ENCODE measurements at regions not wholly inside any gene's neighbourhood (a gene's known extent, or its start where the extent isn't known, plus 50 kb on each side); places are given as distances from the start of the nearest gene placed in this dataset.

DNA sequence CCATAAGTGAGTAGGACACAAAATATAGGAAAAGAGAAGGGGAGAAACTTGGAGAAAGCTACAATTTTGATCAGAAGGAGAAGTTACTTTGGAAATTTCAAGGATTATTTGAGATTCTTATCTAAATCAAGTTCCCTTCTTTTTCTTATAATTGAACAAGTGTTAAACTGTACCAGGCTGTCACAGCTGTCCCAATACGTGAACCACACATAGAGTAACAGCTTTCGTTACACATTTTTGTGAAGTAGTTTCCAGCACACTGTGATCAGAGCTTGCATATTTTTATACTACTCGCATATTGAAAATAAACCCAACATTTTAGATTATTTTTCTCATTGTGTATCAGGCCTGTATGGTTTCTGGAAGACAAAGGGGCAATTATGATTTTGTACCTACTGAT lies 412.8 kb upstream of the PSMD7 start:
- Mint-ChIP-seq H3K4me1 (no peaks in the 10 kb centered on the region), H3K9me3 (peaks cover 0 to under 1% (median 0%) of the 10 kb centered on the region in 8 donors), H3K36me3 (no peaks in the 10 kb centered on the region), H3K4me3 (no peak overlapping the region), H3K27ac (no peak overlapping the region), H3K27me3 (peaks cover 8 to 13% of the 10 kb centered on the region in 2 donors)
- intact Hi-C loops (cut with micrococcal nuclease): no loop called here
- CTCF ChIA-PET (ENCODE audit: partially characterized antibody): no interaction called here
- no peaks in the 10 kb centered on the region for H3K27me3 ChIP-seq (ENCODE audit: insufficient read depth, low read length)
- H3K27ac ChIP-seq (ENCODE audit: low read depth, low read length): no peak overlapping the region
- POLR2A ChIA-PET (ENCODE audit: partially characterized antibody): no interaction called here
- no peaks in the 10 kb centered on the region for H3K36me3 ChIP-seq (ENCODE audit: insufficient read depth, low read length)
- H3K4me3 ChIP-seq (ENCODE audit: low read length in 2 of 2): no peak overlapping the region
- H3K9me3 ChIP-seq (ENCODE audit: control insufficient read depth in 1 of 2, low read length in 2 of 2): no peaks in the 10 kb centered on the region
- no peak for DNase-seq
- no peaks in the 10 kb centered on the region for H3K4me1 ChIP-seq (ENCODE audit: insufficient read depth, low read length)

DNA sequence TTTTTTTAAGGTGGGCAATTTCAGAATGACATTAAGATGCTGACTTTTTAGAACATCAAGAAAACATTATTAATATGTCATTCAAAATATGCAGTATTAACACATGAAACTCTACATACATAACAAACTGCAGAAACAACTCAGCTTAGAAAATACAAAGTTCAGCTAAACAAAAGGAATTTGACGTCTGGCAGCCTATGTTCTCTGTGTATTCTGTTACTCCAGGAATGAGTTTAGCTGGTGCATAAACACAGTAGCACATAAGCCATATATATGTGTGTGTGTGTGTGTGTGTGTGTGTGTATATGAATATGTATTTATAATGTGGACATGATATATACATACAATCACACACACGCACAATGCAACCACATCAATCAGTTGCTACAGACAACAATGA lies 413.5 kb upstream of the PSMD7 start:
- Mint-ChIP-seq H3K9me3 (no peaks in the 10 kb centered on the region), H3K36me3 (no peaks in the 10 kb centered on the region), H3K4me1 (no peaks in the 10 kb centered on the region), H3K27ac (no peak overlapping the region), H3K27me3 (peaks cover 6 to 12% of the 10 kb centered on the region in 2 donors), H3K4me3 (no peak overlapping the region)
- H3K27ac ChIP-seq (ENCODE audit: low read depth, low read length): no peak overlapping the region
- DNase-seq: no peak
- no peaks in the 10 kb centered on the region for H3K9me3 ChIP-seq (ENCODE audit: control insufficient read depth in 1 of 2, low read length in 2 of 2)
- POLR2A ChIA-PET (ENCODE audit: partially characterized antibody): no interaction called here
- no peak overlapping the region for H3K4me3 ChIP-seq (ENCODE audit: low read length in 2 of 2)
- no peaks in the 10 kb centered on the region for H3K36me3 ChIP-seq (ENCODE audit: insufficient read depth, low read length)
- H3K4me1 ChIP-seq (ENCODE audit: insufficient read depth, low read length): no peaks in the 10 kb centered on the region
- CTCF ChIA-PET (ENCODE audit: partially characterized antibody): no interaction called here
- intact Hi-C loops (cut with micrococcal nuclease): no loop called here
- no peaks in the 10 kb centered on the region for H3K27me3 ChIP-seq (ENCODE audit: insufficient read depth, low read length)

DNA sequence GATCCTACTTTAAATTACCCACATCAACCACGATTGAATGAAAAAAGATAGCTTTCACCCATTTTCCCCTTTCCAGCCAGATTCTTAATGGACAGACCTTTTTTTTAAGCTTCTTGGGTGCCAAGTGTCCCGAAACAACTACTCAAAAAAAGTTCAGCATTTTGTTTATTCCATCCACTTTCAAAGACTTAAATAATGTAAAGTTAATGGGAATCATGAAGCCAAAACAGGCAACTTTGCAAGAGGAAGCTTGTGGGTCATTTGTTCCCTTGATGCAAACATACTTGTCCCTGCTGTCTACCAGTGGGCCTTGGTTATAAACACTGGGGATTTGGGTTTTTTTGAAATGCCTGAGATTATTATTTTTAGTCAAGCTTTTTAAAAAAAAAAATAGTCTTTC lies 414.0 kb upstream of the PSMD7 start:
- Mint-ChIP-seq H3K36me3 (no peaks in the 10 kb centered on the region), H3K27ac (no peak overlapping the region), H3K4me1 (no peaks in the 10 kb centered on the region), H3K9me3 (no peaks in the 10 kb centered on the region), H3K27me3 (peaks cover 6 to 8% of the 10 kb centered on the region in 2 donors), H3K4me3 (no peak overlapping the region)
- intact Hi-C loops (cut with micrococcal nuclease): no loop called here
- Histone ChIP-seq H3K27ac (ENCODE audit: low read depth, low read length) (no peak overlapping the region), H3K4me1 (ENCODE audit: insufficient read depth, low read length) (no peaks in the 10 kb centered on the region), H3K27me3 (ENCODE audit: insufficient read depth, low read length) (no peaks in the 10 kb centered on the region), H3K4me3 (ENCODE audit: low read length in 2 of 2) (no peak overlapping the region), H3K36me3 (ENCODE audit: insufficient read depth, low read length) (no peaks in the 10 kb centered on the region), H3K9me3 (ENCODE audit: control insufficient read depth in 1 of 2, low read length in 2 of 2) (no peaks in the 10 kb centered on the region)
- ChIA-PET CTCF (ENCODE audit: partially characterized antibody) (no interaction called here), POLR2A (ENCODE audit: partially characterized antibody) (no interaction called here)
- no peak for DNase-seq

DNA sequence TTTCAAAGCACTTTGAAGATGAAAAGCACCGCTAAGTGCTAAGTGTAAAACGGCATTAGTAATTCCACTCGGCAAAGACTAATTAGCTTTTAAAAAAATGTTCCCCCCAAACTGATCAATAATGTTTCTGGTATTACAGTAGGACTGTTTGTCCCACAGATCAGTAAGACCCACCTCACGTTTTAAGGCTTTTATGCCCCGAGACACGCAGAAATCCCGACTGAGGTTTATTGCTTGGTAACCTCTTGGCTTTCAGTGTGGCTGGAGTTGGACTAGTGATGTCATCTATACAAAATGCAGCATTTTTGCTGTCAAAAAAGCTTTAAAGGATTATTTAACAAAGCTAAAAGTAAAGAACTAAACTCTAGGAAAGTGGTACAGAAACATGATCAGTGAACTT lies 414.6 kb upstream of the PSMD7 start:
- Histone ChIP-seq H3K27ac (ENCODE audit: low read depth, low read length) (no peak overlapping the region), H3K36me3 (ENCODE audit: insufficient read depth, low read length) (no peaks in the 10 kb centered on the region), H3K9me3 (ENCODE audit: control insufficient read depth in 1 of 2, low read length in 2 of 2) (no peaks in the 10 kb centered on the region), H3K4me1 (ENCODE audit: insufficient read depth, low read length) (no peaks in the 10 kb centered on the region), H3K27me3 (ENCODE audit: insufficient read depth, low read length) (no peaks in the 10 kb centered on the region), H3K4me3 (ENCODE audit: low read length in 2 of 2) (no peak overlapping the region)
- H3K4me1 Mint-ChIP-seq: no peaks in the 10 kb centered on the region
- DNase-seq: no peak
- no peak overlapping the region for H3K4me3 Mint-ChIP-seq
- no peak overlapping the region for H3K27ac Mint-ChIP-seq
- ChIA-PET POLR2A (ENCODE audit: partially characterized antibody) (no interaction called here), CTCF (ENCODE audit: partially characterized antibody) (no interaction called here)
- H3K27me3 Mint-ChIP-seq: peaks cover 6% of the 10 kb centered on the region in 2 donors
- intact Hi-C loops (cut with micrococcal nuclease): no loop called here
- H3K9me3 Mint-ChIP-seq: no peaks in the 10 kb centered on the region
- no peaks in the 10 kb centered on the region for H3K36me3 Mint-ChIP-seq

DNA sequence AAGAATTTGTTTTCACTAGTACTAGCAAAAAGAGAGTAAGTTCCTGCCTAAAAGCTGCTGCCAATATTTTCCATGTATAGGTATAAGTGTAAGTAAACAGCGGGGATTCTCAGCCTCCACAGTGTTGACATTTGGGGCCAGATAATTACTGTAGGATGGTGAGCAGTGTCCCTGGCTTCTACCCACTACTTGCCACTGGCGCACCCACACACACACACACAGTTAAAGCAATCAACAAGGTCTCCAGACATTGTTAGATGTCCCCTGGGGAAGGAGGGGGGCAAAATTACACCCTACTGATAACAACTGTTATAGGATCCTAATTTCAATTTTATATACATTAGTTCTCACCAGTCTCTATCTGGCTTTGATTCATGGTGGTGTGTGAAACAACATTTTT lies 417.0 kb upstream of the PSMD7 start:
- no peaks in the 10 kb centered on the region for H3K36me3 ChIP-seq (ENCODE audit: insufficient read depth, low read length)
- H3K27ac Mint-ChIP-seq: no peak overlapping the region
- H3K4me1 ChIP-seq (ENCODE audit: insufficient read depth, low read length): no peaks in the 10 kb centered on the region
- no peaks in the 10 kb centered on the region for H3K4me1 Mint-ChIP-seq
- no peaks in the 10 kb centered on the region for H3K9me3 ChIP-seq (ENCODE audit: control insufficient read depth in 1 of 2, low read length in 2 of 2)
- H3K4me3 ChIP-seq (ENCODE audit: low read length in 2 of 2): no peak overlapping the region
- no peak overlapping the region for H3K4me3 Mint-ChIP-seq
- no peaks in the 10 kb centered on the region for H3K9me3 Mint-ChIP-seq
- H3K36me3 Mint-ChIP-seq: no peaks in the 10 kb centered on the region
- intact Hi-C loops (cut with micrococcal nuclease): loop anchor here (5.0 kb wide), 1 partner anchor 1752 kb away; no protein-coding TSS in a partner anchor
- CTCF ChIA-PET (ENCODE audit: partially characterized antibody): interaction anchor here (1.0 kb wide), 1 partner anchor 8 kb away, joined by 5 read pairs; no protein-coding TSS in a partner anchor
- POLR2A ChIA-PET (ENCODE audit: partially characterized antibody): no interaction called here
- peaks cover 0 to 4% of the 10 kb centered on the region in 2 donors for H3K27me3 Mint-ChIP-seq
- H3K27me3 ChIP-seq (ENCODE audit: insufficient read depth, low read length): no peaks in the 10 kb centered on the region
- DNase-seq: no peak
- H3K27ac ChIP-seq (ENCODE audit: low read depth, low read length): no peak overlapping the region

DNA sequence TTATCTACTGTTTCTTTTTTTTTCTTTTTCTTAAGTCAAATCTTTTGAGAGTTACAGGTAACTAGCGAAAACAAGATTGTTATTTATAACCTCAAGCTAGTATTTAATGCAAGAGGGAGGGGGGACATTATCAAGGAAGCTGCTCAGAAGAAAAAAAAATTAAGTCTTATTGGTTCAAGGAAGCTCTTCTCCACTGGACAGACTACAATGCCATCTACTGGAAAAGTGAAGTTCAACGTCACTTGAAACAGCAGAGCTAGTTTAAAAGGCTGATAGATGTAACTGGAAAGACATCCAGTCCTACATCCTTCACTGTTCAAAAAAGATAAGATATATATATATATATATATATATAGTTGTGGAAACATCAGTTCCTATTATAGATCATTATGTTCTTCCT lies 418.0 kb upstream of the PSMD7 start:
- CTCF ChIA-PET (ENCODE audit: partially characterized antibody): interaction anchor here (1.0 to 1.2 kb wide), 3 partner anchors 9 to 1754 kb away, joined by 3 to 6 read pairs (median 5); no protein-coding TSS in a partner anchor
- H3K4me1 ChIP-seq (ENCODE audit: insufficient read depth, low read length): no peaks in the 10 kb centered on the region
- no peak overlapping the region for H3K27ac Mint-ChIP-seq
- H3K9me3 ChIP-seq (ENCODE audit: control insufficient read depth in 1 of 2, low read length in 2 of 2): no peaks in the 10 kb centered on the region
- DNase-seq: no peak
- H3K4me3 Mint-ChIP-seq: no peak overlapping the region
- peaks cover 0 to 3% of the 10 kb centered on the region in 2 donors for H3K27me3 Mint-ChIP-seq
- H3K36me3 Mint-ChIP-seq: no peaks in the 10 kb centered on the region
- H3K27me3 ChIP-seq (ENCODE audit: insufficient read depth, low read length): no peaks in the 10 kb centered on the region
- no peaks in the 10 kb centered on the region for H3K36me3 ChIP-seq (ENCODE audit: insufficient read depth, low read length)
- no peak overlapping the region for H3K27ac ChIP-seq (ENCODE audit: low read depth, low read length)
- POLR2A ChIA-PET (ENCODE audit: partially characterized antibody): no interaction called here
- H3K9me3 Mint-ChIP-seq: peaks cover 0 to 2% (median 0%) of the 10 kb centered on the region in 8 donors
- no peaks in the 10 kb centered on the region for H3K4me1 Mint-ChIP-seq
- no peak overlapping the region for H3K4me3 ChIP-seq (ENCODE audit: low read length in 2 of 2)
- intact Hi-C loops (cut with micrococcal nuclease): loop anchor here (5.0 kb wide), 1 partner anchor 1751 kb away; no protein-coding TSS in a partner anchor

DNA sequence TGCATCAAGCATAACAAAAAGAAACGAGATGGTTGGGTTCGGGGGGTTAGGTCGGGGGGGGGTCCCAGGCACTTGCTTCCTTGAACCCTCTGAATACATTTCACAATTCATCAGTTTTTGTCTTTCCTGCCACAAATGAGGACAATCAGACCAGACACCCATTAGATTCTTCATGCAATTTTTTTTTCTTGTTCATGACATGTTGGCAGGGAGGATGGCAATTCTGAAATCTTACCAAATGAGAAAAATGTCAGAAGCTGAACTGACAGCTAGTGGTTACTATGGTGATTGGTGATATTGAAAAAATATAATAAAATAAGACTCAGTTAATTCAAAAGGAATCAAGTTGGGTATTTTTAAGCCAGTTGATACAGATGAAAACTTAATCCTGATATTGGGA lies 419.5 kb upstream of the PSMD7 start:
- no peak overlapping the region for H3K27ac ChIP-seq (ENCODE audit: low read depth, low read length)
- ChIA-PET POLR2A (ENCODE audit: partially characterized antibody) (no interaction called here), CTCF (ENCODE audit: partially characterized antibody) (no interaction called here)
- DNase-seq: no peak
- no peaks in the 10 kb centered on the region for H3K4me1 ChIP-seq (ENCODE audit: insufficient read depth, low read length)
- Mint-ChIP-seq H3K4me1 (no peaks in the 10 kb centered on the region), H3K36me3 (no peaks in the 10 kb centered on the region), H3K27ac (no peak overlapping the region), H3K9me3 (peaks cover 0 to 2% (median 0%) of the 10 kb centered on the region in 8 donors), H3K27me3 (peaks cover 0 to 1% of the 10 kb centered on the region in 2 donors), H3K4me3 (no peak overlapping the region)
- no peaks in the 10 kb centered on the region for H3K27me3 ChIP-seq (ENCODE audit: insufficient read depth, low read length)
- no peaks in the 10 kb centered on the region for H3K36me3 ChIP-seq (ENCODE audit: insufficient read depth, low read length)
- H3K4me3 ChIP-seq (ENCODE audit: low read length in 2 of 2): no peak overlapping the region
- no peaks in the 10 kb centered on the region for H3K9me3 ChIP-seq (ENCODE audit: control insufficient read depth in 1 of 2, low read length in 2 of 2)
- intact Hi-C loops (cut with micrococcal nuclease): loop anchor here (5.0 kb wide), 1 partner anchor 1750 kb away; no protein-coding TSS in a partner anchor
